GM19397 (cell line): ENCODE measurements at regions not wholly inside any gene's neighbourhood (a gene's known extent, or its start where the extent isn't known, plus 50 kb on each side); places are given as distances from the start of the nearest gene placed in this dataset.

Source experiments
- ATAC-seq: cut with Tn5 transposase; IDR thresholded peaks from one replicate; pipeline ENCODE4 v1.9.1; 2021; ENCODE audit warnings: mild to moderate bottlenecking, moderate library complexity; ENCODE audit not compliant: unreplicated experiment

GRCh38 chr16:13791095-13791494, 128.9 kb upstream of the ERCC4 start:
- no peak for ATAC-seq

GRCh38 chr16:13793841-13794409, 126.0 kb upstream of the ERCC4 start:
- ATAC-seq, result no peak

GRCh38 chr16:13795131-13795530, 124.8 kb upstream of the ERCC4 start:
- no peak for ATAC-seq

GRCh38 chr16:13797718-13798117, 122.2 kb upstream of the ERCC4 start:
- ATAC-seq, result no peak

GRCh38 chr16:13798211-13798610, 121.7 kb upstream of the ERCC4 start:
- no peak for ATAC-seq

- ATAC-seq, result no peak
Observed at GRCh38 chr16:13803974-13804373, 116.0 kb upstream of the ERCC4 start.

GRCh38 chr16:13805951-13806350, 114.0 kb upstream of the ERCC4 start:
- ATAC-seq, result no peak

- no peak for ATAC-seq
Observed at GRCh38 chr16:13806671-13807070, 113.3 kb upstream of the ERCC4 start.

- no peak for ATAC-seq
Observed at GRCh38 chr16:13808102-13808501, 111.9 kb upstream of the ERCC4 start.

GRCh38 chr16:13809765-13810164, 110.2 kb upstream of the ERCC4 start:
- ATAC-seq, result no peak

- no peak for ATAC-seq
Observed at GRCh38 chr16:13811834-13812233, 108.1 kb upstream of the ERCC4 start.

GRCh38 chr16:13816701-13817100, 103.3 kb upstream of the ERCC4 start:
- no peak for ATAC-seq

GRCh38 chr16:13823501-13823900, 96.5 kb upstream of the ERCC4 start:
- ATAC-seq, result no peak

- ATAC-seq, result no peak
Observed at GRCh38 chr16:13829697-13830299, 90.2 kb upstream of the ERCC4 start.

- ATAC-seq, result no peak
Observed at GRCh38 chr16:13833515-13833914, 86.4 kb upstream of the ERCC4 start.

- ATAC-seq, result no peak
Observed at GRCh38 chr16:13835387-13835786, 84.6 kb upstream of the ERCC4 start.

- no peak for ATAC-seq
Observed at GRCh38 chr16:13835935-13836730, 83.8 kb upstream of the ERCC4 start.

GRCh38 chr16:13838401-13839190, 81.4 kb upstream of the ERCC4 start:
- no peak for ATAC-seq

GRCh38 chr16:13839577-13839976, 80.4 kb upstream of the ERCC4 start:
- no peak for ATAC-seq

- no peak for ATAC-seq
Observed at GRCh38 chr16:13845232-13845631, 74.7 kb upstream of the ERCC4 start.

- ATAC-seq, result no peak
Observed at GRCh38 chr16:13848795-13849194, 71.2 kb upstream of the ERCC4 start.
